Endothelial cell of umbilical vein (primary cell): ENCODE measurements at regions not wholly inside any gene's neighbourhood (a gene's known extent, or its start where the extent isn't known, plus 50 kb on each side); places are given as distances from the start of the nearest gene placed in this dataset.

Experiments used
- BruUV-seq: library from RNA; stranded (reverse); fragments of 400-500 nt; replicated peaks from 2 replicates; lab custom pipeline; 2021; lab: Mats Ljungman, UMichigan
- CTCF ChIA-PET: fragments of 300-600, 350-600 bp; sonication (Branson Sonifier 250); formaldehyde crosslinking; loops from one replicate; lab custom pipeline; 2021; ENCODE audit warnings: antibody characterized with exemption, inconsistent platforms; lab: Charles Lee
- POLR2A ChIA-PET: fragments of 300-600, 350-600 bp; sonication (Branson Sonifier 250); formaldehyde crosslinking; loops from one replicate; lab custom pipeline; 2021; ENCODE audit warnings: antibody characterized with exemption, inconsistent platforms; lab: Charles Lee
- DNase-seq: peaks from one replicate; pipeline ENCODE4 v3.0.0-alpha.2; 2011; ENCODE audit warnings: low read depth, low spot score
- FAIRE-seq: peaks from 2 replicates; lab custom pipeline; 2011; peaks lifted over from hg19 to GRCh38; lab: Jason Lieb, UNC
- H2AFZ ChIP-seq: 2 replicates; pipeline ENCODE4 v1.6.0; 2012; ENCODE audit warnings: low read depth, low read length, control low read depth, inconsistent platforms
- H3K27ac ChIP-seq: 2 replicates; pipeline ENCODE4 v1.5.1; 2011; ENCODE audit warnings: low read depth, mild to moderate bottlenecking, control low read depth, low read length, moderate library complexity; ENCODE audit not compliant: insufficient read depth
- H3K27me3 ChIP-seq, 2 experiments: 2 replicates each; pipeline versions ENCODE4 v1.6.0 to v1.6.1; 2011; ENCODE audit warnings: low read length in 2 of 2, mixed read lengths in 1 of 2; ENCODE audit not compliant: control insufficient read depth in 2 of 2, insufficient read depth in 2 of 2
- H3K36me3 ChIP-seq, 2 experiments: 2 replicates in 1 of 2; 3 replicates in 1 of 2; pipeline ENCODE4 v1.5.1; 2011; ENCODE audit warnings: low read length in 2 of 2, mild to moderate bottlenecking in 1 of 2, moderate library complexity in 1 of 2; ENCODE audit not compliant: control insufficient read depth in 2 of 2, insufficient read depth in 2 of 2; ENCODE audit errors: extremely low read depth in 1 of 2
- H3K4me1 ChIP-seq: 3 replicates; pipeline ENCODE4 v1.5.1; 2011; ENCODE audit warnings: mild to moderate bottlenecking, low read length; ENCODE audit not compliant: control insufficient read depth, insufficient read depth; ENCODE audit errors: extremely low read depth
- H3K4me2 ChIP-seq: 2 replicates; pipeline ENCODE4 v1.6.1; 2011; ENCODE audit warnings: low read length, control low read depth, mixed read lengths; ENCODE audit not compliant: insufficient read depth
- H3K4me3 ChIP-seq, 3 experiments: fragments of 200-600 bp in 1 of 3; sonication (generic), shearing (Covaris generic) in 1 of 3; replicated peaks in 1 of 3; 2 replicates each; pipeline ENCODE4 v1.5.1; 2011 to 2016; ENCODE audit warnings: control low read depth in 3 of 3, low read length in 3 of 3, mild to moderate bottlenecking in 2 of 3, inconsistent platforms in 1 of 3, low read depth in 1 of 3, moderate library complexity in 1 of 3; ENCODE audit not compliant: insufficient read depth in 1 of 3
- H3K79me2 ChIP-seq: 2 replicates; pipeline ENCODE4 v1.6.0; 2012; ENCODE audit warnings: low read length, inconsistent platforms; ENCODE audit not compliant: control insufficient read depth, insufficient read depth
- H3K9ac ChIP-seq: replicated peaks from 2 replicates; pipeline ENCODE3; 2011; ENCODE audit warnings: low read length, control low read depth; ENCODE audit not compliant: insufficient read depth; ENCODE audit errors: extremely low read depth
- H3K9me1 ChIP-seq: replicated peaks from 3 replicates; pipeline ENCODE4 v1.6.0; 2011; ENCODE audit warnings: mild to moderate bottlenecking, low read length; ENCODE audit not compliant: control insufficient read depth, insufficient read depth; ENCODE audit errors: extremely low read depth
- H3K9me3 ChIP-seq: replicated peaks from 2 replicates; pipeline ENCODE4 v1.5.1; 2012; ENCODE audit warnings: low read length, inconsistent platforms; ENCODE audit not compliant: control insufficient read depth, insufficient read depth
- H4K20me1 ChIP-seq: replicated peaks from 2 replicates; pipeline ENCODE3; 2011; ENCODE audit warnings: mild to moderate bottlenecking, low read length; ENCODE audit not compliant: control insufficient read depth, insufficient read depth; ENCODE audit errors: extremely low read depth
- CTCF ChIP-seq, 2 donors: IDR thresholded peaks; 1 replicate in 1 of 2; 2 replicates in 1 of 2; pipeline ENCODE4 v1.5.1; 2011; ENCODE audit warnings: low read length in 2 of 2, mild to moderate bottlenecking in 2 of 2, moderate library complexity in 2 of 2, control low read depth in 1 of 2, inconsistent platforms in 1 of 2, low read depth in 1 of 2; ENCODE audit not compliant: insufficient read depth in 1 of 2; ENCODE audit errors: extremely low read depth in 1 of 2
- EZH2 ChIP-seq: IDR thresholded peaks from 2 replicates; pipeline ENCODE4 v1.6.1; 2012; ENCODE audit warnings: borderline replicate concordance, low read depth, mild to moderate bottlenecking, moderate library complexity, low read length, inconsistent platforms; ENCODE audit not compliant: severe bottlenecking
- FOS ChIP-seq: IDR thresholded peaks from 2 replicates; pipeline ENCODE4 v1.6.1; 2011; ENCODE audit warnings: mild to moderate bottlenecking, low read length, moderate library complexity, borderline replicate concordance; ENCODE audit not compliant: insufficient read depth
- GATA2 ChIP-seq: IDR thresholded peaks from 2 replicates; pipeline ENCODE4 v1.7.0; 2011; ENCODE audit warnings: low read depth, mild to moderate bottlenecking, moderate library complexity, mixed read lengths, low read length; ENCODE audit not compliant: insufficient read length, insufficient read depth
- JUN ChIP-seq: IDR thresholded peaks from 2 replicates; pipeline ENCODE4 v1.6.1; 2011; ENCODE audit warnings: borderline replicate concordance, low read depth; ENCODE audit not compliant: insufficient read length, insufficient read depth
- MAX ChIP-seq: IDR thresholded peaks from 2 replicates; pipeline ENCODE4 v1.6.1; 2011; ENCODE audit not compliant: insufficient read depth, insufficient read length
- MYC ChIP-seq: IDR thresholded peaks from one replicate; pipeline ENCODE4 v1.6.1; 2011; ENCODE audit warnings: mild to moderate bottlenecking, low read depth, low read length
- POLR2A ChIP-seq: IDR thresholded peaks from 2 replicates; pipeline ENCODE4 v1.6.1; 2012; ENCODE audit warnings: low read depth, mild to moderate bottlenecking, control low read depth, low read length
- POLR2AphosphoS5 ChIP-seq: IDR thresholded peaks from 2 replicates; pipeline ENCODE4 v1.6.1; 2012; ENCODE audit warnings: low read depth, mild to moderate bottlenecking, control low read depth, low read length, moderate library complexity; ENCODE audit not compliant: insufficient read depth
- dilution Hi-C: fragments of 300-500 bp; cut with MboI; formaldehyde crosslinking; loops from one replicate; pipeline ENCODE4 v1.15.0; 2019; ENCODE audit warnings: low sequenced_read_pairs; ENCODE audit not compliant: extremely low pct_ligation_motif_present
- intact Hi-C: fragments of 100-400 bp; cut with micrococcal nuclease; formaldehyde crosslinking; loops from one replicate; pipeline ENCODE4 v1.10.0; 2022

- POLR2A ChIA-PET = no interaction called here
- no peak for TF ChIP-seq POLR2AphosphoS5
- no peak for TF ChIP-seq EZH2
- TF ChIP-seq GATA2 = no peak
- TF ChIP-seq CTCF (IDR thresholded peaks at IDR 0.05; ENCODE audit: extremely low read depth in 1 of 2, insufficient read depth in 1 of 2, low read depth in 1 of 2, low read length in 2 of 2) = no peak
- TF ChIP-seq POLR2A = no peak
- no peak for TF ChIP-seq MAX
- TF ChIP-seq FOS = no peak
- no peak for TF ChIP-seq MYC
- no peak for TF ChIP-seq JUN
- BruUV-seq = no TSS peak
- H3K36me3 ChIP-seq = no peaks in the 10 kb centered on the region
- DNase-seq (no peak), FAIRE-seq (no peak)
- H3K9me3 ChIP-seq = peaks cover 2% of the 10 kb centered on the region
- H3K27ac ChIP-seq = no peak overlapping the region
- H3K9ac ChIP-seq = no peak overlapping the region
- H3K79me2 ChIP-seq = no peaks in the 10 kb centered on the region
- no peaks in the 10 kb centered on the region for H3K27me3 ChIP-seq
- no peak overlapping the region for H3K4me2 ChIP-seq
- CTCF ChIA-PET = no interaction called here
- intact Hi-C loops = no loop called here
- no peak overlapping the region for H2AFZ ChIP-seq
- no peak overlapping the region for H3K4me3 ChIP-seq
- no peaks in the 10 kb centered on the region for H3K4me1 ChIP-seq
- H3K9me1 ChIP-seq = no peaks in the 10 kb centered on the region
- dilution Hi-C loops = no loop called here
- no peaks in the 10 kb centered on the region for H4K20me1 ChIP-seq
These were observed 1441.5 kb downstream of the OTOL1 start for GRCh38 chr3:162938083-162938482.
